ENCODE measurements at regions not wholly inside any gene's neighbourhood (a gene's known extent, or its start where the extent isn't known, plus 50 kb on each side); places are given as distances from the start of the nearest gene placed in this dataset.

DNA sequence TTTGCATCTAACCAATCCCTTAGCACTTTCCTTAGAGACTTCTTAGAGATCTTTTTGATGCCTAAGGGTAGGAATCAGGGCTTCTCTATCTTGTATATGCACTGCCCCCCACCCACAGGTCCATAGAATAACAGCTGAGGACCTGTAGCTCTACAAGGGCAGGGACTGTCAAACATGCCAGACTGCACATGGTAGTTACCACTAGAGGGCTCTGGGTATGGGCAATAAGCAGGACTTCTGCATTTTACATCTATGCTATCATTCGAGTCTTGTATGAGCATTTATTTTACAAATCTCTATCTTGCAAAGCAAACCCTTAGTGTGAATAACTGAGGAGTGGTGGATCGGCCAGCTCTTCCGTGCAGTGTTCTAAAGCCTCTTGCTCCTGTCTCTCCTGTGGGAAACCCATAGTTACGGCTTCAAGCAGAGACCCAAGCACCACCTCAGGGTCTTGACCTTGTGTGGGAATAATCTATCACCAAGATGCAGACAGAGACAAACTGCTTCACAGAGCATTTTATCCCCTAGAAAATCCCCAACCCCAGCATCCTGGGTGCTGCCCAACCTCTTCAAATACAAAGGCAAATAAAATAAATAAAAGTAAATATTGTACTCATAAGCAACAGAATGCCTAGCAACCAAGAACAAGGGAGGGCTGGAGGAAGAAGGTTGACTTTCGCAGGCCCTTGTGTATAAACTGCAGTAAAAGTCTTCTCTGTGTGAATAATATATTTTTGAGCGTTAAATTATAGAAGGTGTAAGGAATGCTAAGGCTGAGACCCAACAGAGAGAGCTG, 219.3 kb downstream of the WDR11 start:
- TF ChIP-seq CTCF (IDR thresholded peaks at IDR 0.05) (peak in 2 of 4 experiments; percentile 16 to 43), EP300 (IDR thresholded peaks at IDR 0.05) (no peak)
- no peak for ATAC-seq
- no peaks in the 10 kb centered on the region for H3K36me3 ChIP-seq
- WGBS, 2 donors (ENCODE audit: low coverage in 1 of 2): 32 to 44% methylated on average over 6 of the region's 6 CpGs
- H3K4me3 ChIP-seq: no peak overlapping the region
- H3K27ac ChIP-seq: peak overlapping the region in 3 of 4 donors; percentile 49 to 75 (median 68)
- H3K27me3 ChIP-seq: no peaks in the 10 kb centered on the region
- H3K9me3 ChIP-seq: no peaks in the 10 kb centered on the region
- peaks cover 0 to 10% (median 0%) of the 10 kb centered on the region in 3 donors for H3K4me1 ChIP-seq

DNA sequence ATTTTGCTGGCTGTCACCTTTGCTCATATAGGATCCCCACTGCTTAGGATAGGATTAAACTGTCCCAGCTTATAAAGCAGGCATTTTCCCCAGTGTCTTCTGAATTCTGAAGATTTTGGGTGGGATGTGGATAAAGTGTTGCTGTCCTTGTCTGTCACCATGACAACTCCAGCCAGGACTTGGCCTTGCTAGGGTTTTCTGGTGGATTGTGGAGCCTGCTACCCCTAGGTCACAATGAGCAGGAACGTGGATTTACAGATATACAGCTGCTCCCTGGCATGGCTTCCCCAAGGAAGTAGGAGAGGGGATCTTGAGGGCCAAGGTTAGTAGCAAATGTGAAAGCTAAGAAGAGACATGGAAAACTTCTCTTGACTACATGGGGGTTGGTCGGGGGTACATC, 220.7 kb downstream of the WDR11 start:
- Histone ChIP-seq H3K36me3 (no peaks in the 10 kb centered on the region), H3K27ac (peak overlapping the region in 1 of 4 donors; percentile 16), H3K9me3 (no peaks in the 10 kb centered on the region), H3K4me1 (peaks cover 0 to 23% (median 0%) of the 10 kb centered on the region in 3 donors), H3K27me3 (no peaks in the 10 kb centered on the region), H3K4me3 (no peak overlapping the region)
- TF ChIP-seq EP300 (IDR thresholded peaks at IDR 0.05) (no peak), POLR2A (IDR thresholded peaks at IDR 0.05) (no peak), POLR2AphosphoS5 (IDR thresholded peaks at IDR 0.05) (no peak), CTCF (IDR thresholded peaks at IDR 0.05) (no peak)
- WGBS, 2 donors (ENCODE audit: low coverage in 1 of 2): 86% methylated on average over 1 of the region's 2 CpGs; no CpG with 5 or more reads in 1 of the 2 donors
- no peak for ATAC-seq

GRCh38 chr10:121073728-121074127, 222.6 kb downstream of the WDR11 start:
- no peaks in the 10 kb centered on the region for H3K9me3 ChIP-seq
- 57 to 59% methylated on average over 4 to 5 of the region's 5 CpGs for WGBS, 2 donors (ENCODE audit: low coverage in 1 of 2)
- no peaks in the 10 kb centered on the region for H3K27me3 ChIP-seq
- no peak overlapping the region for H3K4me3 ChIP-seq
- TF ChIP-seq CTCF (IDR thresholded peaks at IDR 0.05) (no peak), POLR2A (IDR thresholded peaks at IDR 0.05) (no peak)
- peak overlapping the region in 2 of 4 donors; percentile 14 to 20 for H3K27ac ChIP-seq
- H3K36me3 ChIP-seq: no peaks in the 10 kb centered on the region
- ATAC-seq: no peak
- H3K4me1 ChIP-seq: peaks cover 0 to 42% (median 4%) of the 10 kb centered on the region in 3 donors

DNA sequence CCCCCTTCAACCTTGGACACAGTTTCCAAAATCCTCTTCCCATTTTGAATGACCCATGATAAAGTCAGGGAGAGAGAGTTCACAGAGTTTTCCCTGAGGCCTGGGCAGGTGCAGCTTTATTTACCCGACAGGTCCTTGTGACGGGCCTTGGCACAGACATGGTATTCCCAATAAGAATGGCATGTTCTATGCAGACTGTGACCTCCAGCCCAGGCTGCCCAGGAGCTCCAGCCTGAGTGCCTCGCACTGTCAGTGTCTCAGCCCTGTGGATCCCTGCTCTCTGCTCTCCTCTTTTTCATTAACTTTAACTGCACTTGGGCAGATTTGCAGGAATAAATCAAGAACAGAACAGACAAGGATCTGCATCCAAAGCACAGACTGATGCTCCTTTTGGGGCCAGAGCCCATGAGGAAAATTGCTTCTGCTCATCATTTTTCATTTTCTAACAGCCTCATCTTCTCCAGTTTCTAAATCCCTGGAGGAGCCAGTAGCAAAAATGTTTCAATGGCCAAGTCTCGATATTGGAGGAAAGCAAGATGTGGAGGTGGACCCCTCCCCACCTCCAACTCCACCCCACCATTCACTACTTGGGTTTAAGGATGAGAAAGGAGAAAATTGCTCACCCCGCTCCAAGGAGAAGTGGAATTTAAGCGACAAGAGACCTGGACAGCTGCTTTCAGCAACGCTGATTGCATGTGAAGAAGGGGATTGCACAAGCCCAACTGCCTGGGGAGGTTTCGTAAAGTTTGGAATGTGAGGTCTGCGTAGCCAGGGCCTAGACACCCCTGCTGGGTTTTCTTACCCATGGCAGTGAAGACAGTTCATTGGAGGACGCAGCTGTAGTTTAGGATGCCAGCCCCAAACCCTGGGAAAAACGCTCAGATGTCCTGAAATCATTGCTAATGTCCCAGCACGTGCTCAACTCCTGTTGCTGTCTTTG, 225.9 kb downstream of the WDR11 start:
- H3K9me3 ChIP-seq: no peaks in the 10 kb centered on the region
- H3K4me1 ChIP-seq: peaks cover 0 to 43% (median 5%) of the 10 kb centered on the region in 3 donors
- H3K27ac ChIP-seq: peak overlapping the region in 3 of 4 donors; percentile 24 to 56 (median 55)
- H3K36me3 ChIP-seq: no peaks in the 10 kb centered on the region
- H3K4me3 ChIP-seq: no peak overlapping the region
- TF ChIP-seq POLR2A (IDR thresholded peaks at IDR 0.05) (no peak), POLR2AphosphoS5 (IDR thresholded peaks at IDR 0.05) (no peak), CTCF (IDR thresholded peaks at IDR 0.05) (no peak), EP300 (IDR thresholded peaks at IDR 0.05) (no peak)
- 60 to 72% methylated on average over 5 to 8 of the region's 12 CpGs for WGBS, 2 donors (ENCODE audit: low coverage in 1 of 2)
- peak; percentile 73 for ATAC-seq
- no peaks in the 10 kb centered on the region for H3K27me3 ChIP-seq

Data from gastroesophageal sphincter (tissue), 4 donors.